Activated T-helper 1 cell treated with anti-CD3 and anti-CD28 coated beads, Interleukin-2, amount 50 U/mL, for 16 hours (primary cell): ENCODE measurements at regions not wholly inside any gene's neighbourhood (a gene's known extent, or its start where the extent isn't known, plus 50 kb on each side); places are given as distances from the start of the nearest gene placed in this dataset.

Source experiments
- DNase-seq, 2 donors: peaks; one replicate each; pipeline ENCODE4 v3.0.0-alpha.2; 2020; ENCODE audit warnings: low read depth in 1 of 2, low spot score in 1 of 2

GRCh38 chr12:124504273-124505000 is 63.0 kb downstream of the NCOR2 start:
- no peak for DNase-seq

GRCh38 chr12:124503305-124503704 is 64.1 kb downstream of the NCOR2 start:
- no peak for DNase-seq

- DNase-seq: no peak
Measured at GRCh38 chr12:124502379-124502778, 65.0 kb downstream of the NCOR2 start.

- DNase-seq: no peak
Measured at GRCh38 chr12:124501827-124502226, 65.6 kb downstream of the NCOR2 start.

GRCh38 chr12:124501112-124501561 is 66.3 kb downstream of the NCOR2 start:
- no peak for DNase-seq

- no peak for DNase-seq
Measured at GRCh38 chr12:124499898-124500244, 67.5 kb downstream of the NCOR2 start.

GRCh38 chr12:124499190-124499753 is 68.1 kb downstream of the NCOR2 start:
- DNase-seq: no peak

GRCh38 chr12:124498275-124499189 is 68.9 kb downstream of the NCOR2 start:
- no peak for DNase-seq

GRCh38 chr12:124497658-124498057 is 69.8 kb downstream of the NCOR2 start:
- DNase-seq: no peak

- DNase-seq: no peak
Measured at GRCh38 chr12:124497039-124497438, 70.4 kb downstream of the NCOR2 start.

GRCh38 chr12:124496584-124496983 is 70.8 kb downstream of the NCOR2 start:
- DNase-seq: no peak

GRCh38 chr12:124495194-124495983 is 72.0 kb downstream of the NCOR2 start:
- no peak for DNase-seq

- DNase-seq: no peak
Measured at GRCh38 chr12:124494751-124495129, 72.7 kb downstream of the NCOR2 start.

GRCh38 chr12:124493809-124494750 is 73.3 kb downstream of the NCOR2 start:
- DNase-seq: no peak

- no peak for DNase-seq
Measured at GRCh38 chr12:124492879-124493808, 74.3 kb downstream of the NCOR2 start.

- DNase-seq: no peak
Measured at GRCh38 chr12:124491856-124492420, 75.5 kb downstream of the NCOR2 start.

- DNase-seq: no peak
Measured at GRCh38 chr12:124491310-124491709, 76.1 kb downstream of the NCOR2 start.

- no peak for DNase-seq
Measured at GRCh38 chr12:124490584-124491305, 76.7 kb downstream of the NCOR2 start.
